ENCODE measurements at regions not wholly inside any gene's neighbourhood (a gene's known extent, or its start where the extent isn't known, plus 50 kb on each side); places are given as distances from the start of the nearest gene placed in this dataset.

DNA sequence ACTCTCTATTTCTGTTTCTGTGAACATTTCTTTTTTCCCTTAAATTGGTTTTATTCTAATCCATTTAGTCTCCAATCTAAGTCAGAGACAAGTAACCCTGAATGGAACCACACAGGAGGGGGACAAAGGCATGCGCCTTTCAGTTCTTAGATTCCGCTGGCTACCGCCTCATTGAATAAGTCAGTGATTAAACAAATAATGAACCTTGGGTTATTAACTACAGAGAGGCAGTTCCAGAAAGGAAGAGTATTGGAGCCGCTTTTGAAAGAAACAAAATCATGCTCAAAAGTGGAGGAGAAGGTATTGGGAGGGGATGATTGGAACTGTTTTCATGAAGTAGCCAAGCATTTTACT lies 459.8 kb upstream of the DAB1 start:
- TF ChIP-seq, protein P1, sequence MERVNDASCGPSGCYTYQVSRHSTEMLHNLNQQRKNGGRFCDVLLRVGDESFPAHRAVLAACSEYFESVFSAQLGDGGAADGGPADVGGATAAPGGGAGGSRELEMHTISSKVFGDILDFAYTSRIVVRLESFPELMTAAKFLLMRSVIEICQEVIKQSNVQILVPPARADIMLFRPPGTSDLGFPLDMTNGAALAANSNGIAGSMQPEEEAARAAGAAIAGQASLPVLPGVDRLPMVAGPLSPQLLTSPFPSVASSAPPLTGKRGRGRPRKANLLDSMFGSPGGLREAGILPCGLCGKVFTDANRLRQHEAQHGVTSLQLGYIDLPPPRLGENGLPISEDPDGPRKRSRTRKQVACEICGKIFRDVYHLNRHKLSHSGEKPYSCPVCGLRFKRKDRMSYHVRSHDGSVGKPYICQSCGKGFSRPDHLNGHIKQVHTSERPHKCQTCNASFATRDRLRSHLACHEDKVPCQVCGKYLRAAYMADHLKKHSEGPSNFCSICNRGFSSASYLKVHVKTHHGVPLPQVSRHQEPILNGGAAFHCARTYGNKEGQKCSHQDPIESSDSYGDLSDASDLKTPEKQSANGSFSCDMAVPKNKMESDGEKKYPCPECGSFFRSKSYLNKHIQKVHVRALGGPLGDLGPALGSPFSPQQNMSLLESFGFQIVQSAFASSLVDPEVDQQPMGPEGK (CRISPR knock-in tag; IDR thresholded peaks at IDR 0.05; ENCODE audit: borderline replicate concordance): no peak
- TF ChIP-seq ZFP30 (CRISPR knock-in tag; IDR thresholded peaks at IDR 0.05) (no peak), ZFP3 (CRISPR knock-in tag; IDR thresholded peaks at IDR 0.05) (no peak), TCF4 (CRISPR knock-in tag; IDR thresholded peaks at IDR 0.05; ENCODE audit: borderline replicate concordance) (no peak), ZNF70 (CRISPR knock-in tag; IDR thresholded peaks at IDR 0.05) (no peak)
- TF ChIP-seq, protein P2, sequence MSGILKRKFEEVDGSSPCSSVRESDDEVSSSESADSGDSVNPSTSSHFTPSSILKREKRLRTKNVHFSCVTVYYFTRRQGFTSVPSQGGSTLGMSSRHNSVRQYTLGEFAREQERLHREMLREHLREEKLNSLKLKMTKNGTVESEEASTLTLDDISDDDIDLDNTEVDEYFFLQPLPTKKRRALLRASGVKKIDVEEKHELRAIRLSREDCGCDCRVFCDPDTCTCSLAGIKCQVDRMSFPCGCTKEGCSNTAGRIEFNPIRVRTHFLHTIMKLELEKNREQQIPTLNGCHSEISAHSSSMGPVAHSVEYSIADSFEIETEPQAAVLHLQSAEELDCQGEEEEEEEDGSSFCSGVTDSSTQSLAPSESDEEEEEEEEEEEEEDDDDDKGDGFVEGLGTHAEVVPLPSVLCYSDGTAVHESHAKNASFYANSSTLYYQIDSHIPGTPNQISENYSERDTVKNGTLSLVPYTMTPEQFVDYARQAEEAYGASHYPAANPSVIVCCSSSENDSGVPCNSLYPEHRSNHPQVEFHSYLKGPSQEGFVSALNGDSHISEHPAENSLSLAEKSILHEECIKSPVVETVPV (CRISPR knock-in tag; IDR thresholded peaks at IDR 0.05): no peak
- TF ChIP-seq, protein P3, sequence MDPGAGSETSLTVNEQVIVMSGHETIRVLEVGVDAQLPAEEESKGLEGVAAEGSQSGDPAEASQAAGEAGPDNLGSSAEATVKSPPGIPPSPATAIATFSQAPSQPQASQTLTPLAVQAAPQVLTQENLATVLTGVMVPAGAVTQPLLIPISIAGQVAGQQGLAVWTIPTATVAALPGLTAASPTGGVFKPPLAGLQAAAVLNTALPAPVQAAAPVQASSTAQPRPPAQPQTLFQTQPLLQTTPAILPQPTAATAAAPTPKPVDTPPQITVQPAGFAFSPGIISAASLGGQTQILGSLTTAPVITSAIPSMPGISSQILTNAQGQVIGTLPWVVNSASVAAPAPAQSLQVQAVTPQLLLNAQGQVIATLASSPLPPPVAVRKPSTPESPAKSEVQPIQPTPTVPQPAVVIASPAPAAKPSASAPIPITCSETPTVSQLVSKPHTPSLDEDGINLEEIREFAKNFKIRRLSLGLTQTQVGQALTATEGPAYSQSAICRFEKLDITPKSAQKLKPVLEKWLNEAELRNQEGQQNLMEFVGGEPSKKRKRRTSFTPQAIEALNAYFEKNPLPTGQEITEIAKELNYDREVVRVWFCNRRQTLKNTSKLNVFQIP (CRISPR knock-in tag; IDR thresholded peaks at IDR 0.05; ENCODE audit: borderline replicate concordance, low read depth): no peak
- TF ChIP-seq, protein P4, sequence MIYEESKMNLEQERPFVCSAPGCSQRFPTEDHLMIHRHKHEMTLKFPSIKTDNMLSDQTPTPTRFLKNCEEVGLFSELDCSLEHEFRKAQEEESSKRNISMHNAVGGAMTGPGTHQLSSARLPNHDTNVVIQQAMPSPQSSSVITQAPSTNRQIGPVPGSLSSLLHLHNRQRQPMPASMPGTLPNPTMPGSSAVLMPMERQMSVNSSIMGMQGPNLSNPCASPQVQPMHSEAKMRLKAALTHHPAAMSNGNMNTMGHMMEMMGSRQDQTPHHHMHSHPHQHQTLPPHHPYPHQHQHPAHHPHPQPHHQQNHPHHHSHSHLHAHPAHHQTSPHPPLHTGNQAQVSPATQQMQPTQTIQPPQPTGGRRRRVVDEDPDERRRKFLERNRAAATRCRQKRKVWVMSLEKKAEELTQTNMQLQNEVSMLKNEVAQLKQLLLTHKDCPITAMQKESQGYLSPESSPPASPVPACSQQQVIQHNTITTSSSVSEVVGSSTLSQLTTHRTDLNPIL (CRISPR knock-in tag; IDR thresholded peaks at IDR 0.05; ENCODE audit: low read depth): no peak
- ATAC-seq: no peak; the same call in 2 of the 3 replicates

DNA sequence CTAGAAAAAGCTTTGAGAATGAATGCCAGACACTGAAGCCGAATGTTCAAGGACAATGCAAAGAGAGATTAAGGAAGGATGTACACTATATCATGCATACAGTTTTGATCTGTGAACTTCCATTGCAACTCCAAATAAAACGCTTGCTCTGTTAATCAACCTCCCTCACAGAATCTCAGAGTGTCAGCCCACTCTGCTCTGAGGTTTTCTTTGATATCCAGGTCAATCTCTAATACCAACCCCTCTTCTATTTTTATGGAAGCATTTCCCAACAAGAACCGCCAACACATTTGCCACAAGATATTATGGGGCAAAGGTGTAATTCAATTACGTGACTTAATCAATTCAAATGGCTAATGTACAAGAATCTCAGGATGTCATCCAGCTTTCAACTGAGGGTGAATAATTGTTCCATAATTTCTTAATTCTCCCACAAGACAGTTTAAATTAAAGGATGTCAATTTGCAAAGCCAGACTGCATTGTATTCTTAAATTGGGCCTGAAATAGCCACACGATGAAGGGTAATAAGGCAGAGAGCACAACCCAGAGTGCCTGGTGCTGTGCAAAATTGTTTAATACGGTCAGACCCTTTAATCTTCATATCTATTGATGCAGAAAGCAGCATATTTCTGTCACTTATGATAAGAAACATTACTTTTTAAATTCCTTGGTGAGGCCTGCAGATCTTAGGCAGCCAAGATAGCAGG lies 459.2 kb upstream of the DAB1 start:
- TF ChIP-seq, protein P3 (CRISPR knock-in tag; IDR thresholded peaks at IDR 0.05; ENCODE audit: borderline replicate concordance, low read depth): peak; percentile 14; the same call in 1 of the 2 replicates
- TF ChIP-seq, protein P1 (CRISPR knock-in tag; IDR thresholded peaks at IDR 0.05; ENCODE audit: borderline replicate concordance): 0 out of 2 replicates have a peak, but pooled peaks have one; percentile 57
- TF ChIP-seq, protein P2 (CRISPR knock-in tag; IDR thresholded peaks at IDR 0.05): 0 out of 2 replicates have a peak, but pooled peaks have one; percentile 27
- TF ChIP-seq BACH2 (CRISPR knock-in tag; IDR thresholded peaks at IDR 0.05; ENCODE audit: borderline replicate concordance) (no peak), ZC3H10 (CRISPR knock-in tag; IDR thresholded peaks at IDR 0.05) (peak; percentile 87), PPARA (CRISPR knock-in tag; IDR thresholded peaks at IDR 0.05; ENCODE audit: borderline replicate concordance) (no peak), ISL1 (CRISPR knock-in tag; IDR thresholded peaks at IDR 0.05) (peak; percentile 93), CSDC2 (CRISPR knock-in tag; IDR thresholded peaks at IDR 0.05) (peak; percentile 80; the same call in 1 of the 2 replicates)
- peak; percentile 69 for ATAC-seq

DNA sequence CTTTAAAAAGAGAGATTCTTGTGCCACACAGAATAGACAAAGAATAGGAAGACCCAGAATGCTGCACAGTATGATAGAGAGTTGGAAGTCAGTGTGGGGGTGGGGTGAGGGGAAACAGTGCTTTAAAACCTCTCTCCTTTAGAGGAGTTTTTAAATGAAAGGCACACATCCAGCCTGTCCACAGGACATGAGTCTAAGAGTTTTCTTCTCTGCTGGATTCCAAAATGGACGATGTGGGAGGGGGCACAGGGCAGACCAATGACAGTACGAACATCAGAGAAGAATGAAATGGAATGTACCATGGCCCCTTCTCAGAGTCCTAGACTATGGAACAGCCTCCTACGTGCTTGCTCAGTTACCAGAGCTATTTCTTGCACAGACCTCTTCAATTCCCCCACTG lies 458.2 kb upstream of the DAB1 start:
- peak; percentile 50 for ATAC-seq
- TF ChIP-seq PPARA (CRISPR knock-in tag; IDR thresholded peaks at IDR 0.05; ENCODE audit: borderline replicate concordance) (no peak), ESRRG (CRISPR knock-in tag; IDR thresholded peaks at IDR 0.05) (no peak), ZFP3 (CRISPR knock-in tag; IDR thresholded peaks at IDR 0.05) (no peak), SNAI2 (CRISPR knock-in tag; IDR thresholded peaks at IDR 0.05) (no peak), GLIS3 (CRISPR knock-in tag; IDR thresholded peaks at IDR 0.05) (no peak)
